ENCODE measurements at regions not wholly inside any gene's neighbourhood (a gene's known extent, or its start where the extent isn't known, plus 50 kb on each side); places are given as distances from the start of the nearest gene placed in this dataset.

DNA sequence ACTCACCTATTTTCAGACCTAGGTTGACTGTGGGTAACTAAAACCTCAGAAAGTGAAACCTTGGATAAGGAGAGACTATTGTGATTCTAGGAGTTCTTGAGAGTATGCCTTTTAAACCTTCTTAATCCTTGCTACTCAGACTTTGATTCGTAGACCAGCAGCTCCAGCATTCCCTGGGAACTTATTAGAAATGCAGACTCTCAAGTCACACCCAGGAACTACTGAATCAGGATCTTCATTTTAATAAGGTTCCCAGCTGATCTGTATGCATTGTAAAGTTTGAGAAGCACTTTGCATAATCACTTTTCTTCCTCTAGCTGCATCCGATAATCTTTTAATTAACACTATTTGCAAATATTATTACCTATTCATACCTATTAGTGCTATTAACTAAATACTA, 480.3 kb upstream of the KCNMB2 start:
- Mint-ChIP-seq H3K36me3 (no peaks in the 10 kb centered on the region), H3K4me3 (no peak overlapping the region), H3K27me3 (no peaks in the 10 kb centered on the region), H3K9me3 (no peaks in the 10 kb centered on the region), H3K27ac (no peak overlapping the region), H3K4me1 (peaks cover 5 to 10% (median 7%) of the 10 kb centered on the region in 4 donors)
- no peak for DNase-seq
- POLR2A ChIA-PET: no interaction called here
- ATAC-seq: no peak

DNA sequence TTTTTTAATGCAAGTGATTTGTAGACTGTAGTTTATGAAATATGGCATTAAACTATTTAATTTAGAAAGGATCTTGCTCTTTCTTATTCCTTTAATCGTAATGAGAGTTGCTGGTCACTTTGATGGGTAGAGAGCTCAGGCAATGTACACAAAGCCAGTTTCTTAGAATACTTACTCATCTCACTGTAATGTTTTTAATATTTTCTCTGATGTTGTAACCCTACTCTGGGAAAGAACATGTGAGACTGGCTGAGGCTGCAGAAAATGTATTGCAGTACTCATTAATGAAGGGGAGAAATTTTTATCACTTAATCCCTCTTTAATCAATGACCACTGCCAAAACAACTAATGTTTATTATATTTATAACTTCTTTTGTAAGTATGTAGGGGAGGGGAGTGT, 479.4 kb upstream of the KCNMB2 start:
- Mint-ChIP-seq H3K4me3 (no peak overlapping the region), H3K27me3 (no peaks in the 10 kb centered on the region), H3K27ac (no peak overlapping the region), H3K9me3 (no peaks in the 10 kb centered on the region), H3K36me3 (no peaks in the 10 kb centered on the region), H3K4me1 (peaks cover 5 to 10% (median 7%) of the 10 kb centered on the region in 4 donors)
- POLR2A ChIA-PET: no interaction called here
- DNase-seq (no peak), ATAC-seq (no peak)

DNA sequence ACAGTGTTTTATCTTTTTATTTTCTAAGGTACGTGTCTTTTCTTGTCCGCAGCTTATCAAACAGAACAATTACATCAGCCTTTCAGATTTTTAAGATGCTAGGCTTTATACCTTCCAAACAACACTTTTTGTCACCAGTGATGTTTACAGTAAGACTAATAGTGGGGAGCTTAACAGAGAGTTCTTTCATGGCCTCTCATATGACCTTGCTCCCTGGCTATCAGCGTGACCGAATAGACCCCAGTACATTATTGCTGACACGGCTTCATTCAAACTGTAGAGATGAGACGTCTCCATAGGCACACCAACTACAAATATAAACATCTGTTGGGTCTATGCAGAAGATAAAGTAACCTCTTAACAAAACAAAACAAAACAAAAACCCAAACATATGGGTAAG, 477.6 kb upstream of the KCNMB2 start:
- no peaks in the 10 kb centered on the region for H3K9me3 Mint-ChIP-seq
- ATAC-seq: no peak

DNA sequence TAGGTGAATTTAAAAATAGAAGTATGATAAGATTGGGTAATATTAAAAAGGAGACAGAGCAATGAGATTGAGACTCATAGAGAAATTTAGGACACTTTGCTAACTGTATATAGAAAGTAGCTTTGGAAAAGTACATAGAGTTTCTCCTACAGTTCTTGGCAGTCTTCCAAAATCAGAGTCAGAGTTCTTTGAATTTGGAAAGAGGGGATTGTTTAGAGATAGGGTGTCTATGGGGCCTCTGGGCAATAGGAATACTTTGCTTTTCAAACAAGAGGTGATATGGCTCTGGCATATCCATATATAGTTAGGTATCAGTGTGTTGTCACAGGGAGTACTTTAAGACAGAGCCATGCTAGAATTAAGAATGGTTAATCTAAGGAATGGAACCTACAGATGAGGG, 477.1 kb upstream of the KCNMB2 start:
- ATAC-seq: no peak

More for the DNA sequence above, 477.6 kb upstream of the KCNMB2 start:
- POLR2A ChIA-PET: no interaction called here
- no peaks in the 10 kb centered on the region for H3K27me3 Mint-ChIP-seq
- H3K36me3 Mint-ChIP-seq: no peaks in the 10 kb centered on the region
- no peak overlapping the region for H3K27ac Mint-ChIP-seq
- H3K4me1 Mint-ChIP-seq: peaks cover 5 to 10% (median 7%) of the 10 kb centered on the region in 4 donors
- H3K4me3 Mint-ChIP-seq: no peak overlapping the region
- DNase-seq: no peak

DNA sequence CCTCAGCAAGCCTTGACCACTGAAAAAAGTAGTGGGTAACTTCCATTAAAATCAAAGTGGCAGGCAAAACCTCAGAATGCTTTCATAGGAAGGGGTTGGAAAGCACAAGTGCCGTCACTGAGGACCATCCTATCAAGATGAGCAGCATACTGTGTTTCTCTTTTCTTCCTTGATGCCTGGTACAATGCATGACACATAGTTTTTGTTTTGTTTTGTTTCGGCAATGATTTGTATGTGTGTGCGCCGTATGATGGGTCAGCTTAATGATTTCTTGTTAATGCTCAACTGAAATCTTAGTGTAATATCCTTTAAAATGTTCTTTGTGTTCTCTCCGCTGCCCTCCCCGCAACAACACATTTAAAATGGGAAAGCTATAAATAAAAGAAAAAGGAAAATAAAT, 476.4 kb upstream of the KCNMB2 start:
- H3K4me3 Mint-ChIP-seq: no peak overlapping the region
- H3K27ac Mint-ChIP-seq: no peak overlapping the region
- ATAC-seq (no peak), DNase-seq (no peak)
- H3K9me3 Mint-ChIP-seq: no peaks in the 10 kb centered on the region
- H3K4me1 Mint-ChIP-seq: peaks cover 0 to 2% (median 0%) of the 10 kb centered on the region in 4 donors
- H3K27me3 Mint-ChIP-seq: no peaks in the 10 kb centered on the region
- H3K36me3 Mint-ChIP-seq: peaks cover 0 to 3% (median 0%) of the 10 kb centered on the region in 3 donors
- POLR2A ChIA-PET: interaction anchor here (0.6 kb wide), 1 partner anchor 307 kb away, joined by 3 read pairs; no protein-coding TSS in a partner anchor

More for the DNA sequence above, 477.1 kb upstream of the KCNMB2 start:
- POLR2A ChIA-PET: no interaction called here
- Mint-ChIP-seq H3K27ac (no peak overlapping the region), H3K27me3 (no peaks in the 10 kb centered on the region), H3K36me3 (no peaks in the 10 kb centered on the region), H3K9me3 (no peaks in the 10 kb centered on the region), H3K4me1 (peaks cover 5 to 9% (median 6%) of the 10 kb centered on the region in 4 donors), H3K4me3 (no peak overlapping the region)
- no peak for DNase-seq

DNA sequence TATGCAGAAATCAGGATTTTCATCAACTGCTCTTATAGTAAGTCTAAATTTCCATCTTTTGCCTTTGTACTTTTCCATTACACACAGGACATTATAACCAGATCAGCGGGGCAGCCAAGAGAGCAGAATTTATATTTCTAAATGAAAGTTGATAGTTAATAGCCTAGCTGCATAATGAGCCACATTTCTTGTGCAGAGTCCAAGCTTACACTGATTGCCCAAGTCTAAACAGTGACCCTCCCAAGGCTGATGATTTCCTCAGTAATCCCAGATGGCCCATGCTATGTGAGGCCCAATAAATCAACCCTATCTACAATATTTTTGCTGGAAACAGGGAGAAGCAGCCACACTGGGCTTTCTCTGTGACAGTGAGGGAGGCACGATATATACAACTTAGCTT, 475.8 kb upstream of the KCNMB2 start:
- H3K36me3 Mint-ChIP-seq: peaks cover 0 to 5% (median 0%) of the 10 kb centered on the region in 3 donors
- no peak overlapping the region for H3K27ac Mint-ChIP-seq
- POLR2A ChIA-PET: interaction anchor here (0.6 kb wide), 1 partner anchor 307 kb away, joined by 3 read pairs; no protein-coding TSS in a partner anchor
- no peaks in the 10 kb centered on the region for H3K9me3 Mint-ChIP-seq
- H3K4me3 Mint-ChIP-seq: no peak overlapping the region
- ATAC-seq (no peak), DNase-seq (no peak)
- H3K27me3 Mint-ChIP-seq: no peaks in the 10 kb centered on the region
- H3K4me1 Mint-ChIP-seq: no peaks in the 10 kb centered on the region

DNA sequence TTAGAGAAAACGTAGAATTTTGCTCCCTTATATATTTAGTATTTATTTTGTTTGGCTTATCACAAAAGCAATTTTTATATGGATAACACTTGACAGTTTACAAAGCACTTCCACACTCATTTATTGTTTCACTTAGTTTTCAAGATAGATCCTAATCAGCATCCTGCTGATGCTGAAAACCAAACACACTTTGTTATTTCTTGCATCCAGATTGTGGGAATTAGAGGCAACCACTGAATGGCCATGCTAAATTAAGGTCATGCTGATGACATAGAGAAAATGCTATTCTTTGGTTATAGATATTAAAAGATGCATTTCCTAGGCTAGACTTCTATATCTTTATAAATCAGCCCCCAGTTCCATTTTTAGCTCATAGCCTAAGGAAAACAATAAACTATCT, 474.1 kb upstream of the KCNMB2 start:
- Mint-ChIP-seq H3K4me1 (no peaks in the 10 kb centered on the region), H3K27ac (no peak overlapping the region), H3K36me3 (peaks cover 0 to 5% (median 3%) of the 10 kb centered on the region in 3 donors), H3K9me3 (no peaks in the 10 kb centered on the region), H3K27me3 (no peaks in the 10 kb centered on the region), H3K4me3 (no peak overlapping the region)
- DNase-seq (no peak), ATAC-seq (no peak)
- POLR2A ChIA-PET: no interaction called here

DNA sequence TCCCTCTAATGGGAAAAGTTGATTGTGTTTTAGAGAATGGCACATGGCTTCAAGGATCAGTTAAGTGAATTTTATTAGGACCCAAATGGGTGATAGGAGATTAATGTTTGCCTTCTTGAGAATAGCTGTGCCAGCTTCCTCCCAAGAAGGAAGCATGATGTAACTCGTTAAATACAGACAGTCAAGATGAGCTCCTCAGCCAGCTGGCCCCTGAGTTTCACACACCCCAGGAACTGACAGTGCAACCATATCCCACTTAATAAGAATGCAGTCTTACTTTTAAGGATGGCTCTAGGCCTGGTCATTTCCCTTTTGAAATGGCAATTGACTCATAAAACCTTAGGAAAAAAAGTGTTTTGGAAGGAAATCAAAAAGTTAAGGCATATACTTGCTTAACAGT, 472.8 kb upstream of the KCNMB2 start:
- Mint-ChIP-seq H3K4me3 (no peak overlapping the region), H3K9me3 (no peaks in the 10 kb centered on the region), H3K27ac (no peak overlapping the region), H3K4me1 (no peaks in the 10 kb centered on the region), H3K36me3 (peaks cover 0 to 5% (median 3%) of the 10 kb centered on the region in 3 donors), H3K27me3 (no peaks in the 10 kb centered on the region)
- DNase-seq: no peak
- POLR2A ChIA-PET: no interaction called here
- ATAC-seq: no peak

DNA sequence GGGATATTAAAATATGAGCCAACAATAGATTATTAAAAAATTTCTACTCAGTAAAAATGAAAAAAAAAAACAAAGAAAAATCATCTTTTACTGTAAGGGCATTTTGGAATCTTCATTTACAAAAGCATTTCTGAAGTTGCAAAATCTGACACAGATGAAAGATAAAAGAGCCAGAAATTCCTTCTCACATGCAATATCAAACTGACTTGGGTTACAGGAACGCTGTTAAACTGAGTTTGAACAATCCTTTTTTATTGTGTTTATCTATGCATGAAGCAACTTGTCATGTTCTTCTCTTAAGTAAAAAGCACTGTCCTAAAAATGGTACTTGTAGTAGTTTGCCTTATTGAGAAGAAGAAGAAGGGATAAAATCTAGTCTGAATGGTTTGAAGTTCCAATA, 468.5 kb upstream of the KCNMB2 start:
- H3K36me3 Mint-ChIP-seq: peaks cover 0 to 5% (median 3%) of the 10 kb centered on the region in 3 donors
- no peak for ATAC-seq
- POLR2A ChIA-PET: no interaction called here

DNA sequence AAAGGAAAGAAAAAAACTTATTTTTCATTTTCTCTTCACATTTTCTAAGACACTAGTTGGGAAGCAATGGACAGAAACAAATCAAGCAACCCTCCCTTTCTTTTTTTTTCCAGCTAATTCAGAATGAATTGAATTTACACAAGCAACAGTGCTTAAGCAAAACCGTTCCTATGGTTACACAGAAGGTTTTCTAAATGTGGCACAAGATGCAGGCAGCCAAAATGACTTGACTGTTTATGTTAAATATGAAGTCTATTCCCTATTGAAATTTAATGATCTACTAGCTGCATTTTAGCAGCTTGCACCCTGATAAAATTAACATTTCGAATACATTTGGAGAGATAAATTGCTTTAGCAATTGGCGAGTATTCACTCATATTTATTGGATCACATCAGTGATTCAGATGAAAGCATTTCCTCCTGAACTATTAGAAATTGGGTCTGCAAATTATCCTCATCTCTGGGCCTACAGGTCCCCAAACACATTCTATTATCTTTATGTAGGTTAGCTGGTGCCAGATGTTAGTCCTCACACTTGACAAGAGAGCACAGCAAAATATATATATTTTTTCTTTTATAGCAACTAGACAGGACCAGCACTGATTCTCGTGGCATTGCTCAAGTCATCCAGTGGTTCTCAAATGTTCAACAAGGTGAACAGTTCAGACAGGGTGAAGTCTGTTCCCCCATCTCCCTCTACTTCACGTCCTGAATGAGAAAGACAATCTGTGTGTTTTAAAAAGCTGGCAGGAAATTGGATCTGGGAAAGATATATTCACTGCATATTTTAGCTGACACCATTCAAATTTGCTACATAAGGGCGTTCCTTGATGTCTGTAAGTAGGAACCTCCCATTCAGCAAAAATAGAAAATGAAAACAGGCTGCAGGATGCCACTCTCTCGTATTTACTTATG, 463.6 kb upstream of the KCNMB2 start:
- Mint-ChIP-seq H3K9me3 (peaks cover 0 to 3% (median 0%) of the 10 kb centered on the region in 9 donors), H3K4me1 (peaks cover 0 to 5% (median 5%) of the 10 kb centered on the region in 4 donors), H3K27me3 (no peaks in the 10 kb centered on the region), H3K36me3 (no peaks in the 10 kb centered on the region), H3K27ac (no peak overlapping the region), H3K4me3 (no peak overlapping the region)
- DNase-seq (no peak), ATAC-seq (no peak)
- POLR2A ChIA-PET: interaction anchor here (0.6 kb wide), 1 partner anchor 661 kb away, joined by 4 read pairs; no protein-coding TSS in a partner anchor

More for the DNA sequence above, 468.5 kb upstream of the KCNMB2 start:
- peaks cover 0 to 3% (median 0%) of the 10 kb centered on the region in 9 donors for H3K9me3 Mint-ChIP-seq
- H3K27me3 Mint-ChIP-seq: no peaks in the 10 kb centered on the region
- no peaks in the 10 kb centered on the region for H3K4me1 Mint-ChIP-seq
- DNase-seq: no peak
- H3K4me3 Mint-ChIP-seq: no peak overlapping the region
- H3K27ac Mint-ChIP-seq: no peak overlapping the region

DNA sequence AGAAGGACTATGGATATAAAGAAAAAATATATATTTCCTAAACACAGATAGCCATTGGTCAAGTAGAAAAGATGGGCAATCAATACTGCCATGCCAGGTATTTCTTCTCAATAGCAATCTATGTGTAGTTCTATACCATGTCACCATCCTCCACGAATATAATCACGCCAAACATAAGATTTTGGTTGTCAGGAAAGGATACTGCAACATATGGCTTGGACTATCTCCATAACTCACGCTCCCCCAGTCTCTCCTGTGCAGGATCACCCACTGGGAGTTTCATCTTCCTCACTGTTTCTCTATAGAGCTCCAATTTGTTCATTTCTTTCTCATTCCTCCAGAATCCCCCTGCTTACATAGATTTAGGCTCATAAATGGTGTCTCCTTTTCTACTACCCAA, 462.9 kb upstream of the KCNMB2 start:
- Mint-ChIP-seq H3K36me3 (no peaks in the 10 kb centered on the region), H3K9me3 (peaks cover 0 to 3% (median 0%) of the 10 kb centered on the region in 9 donors), H3K4me3 (no peak overlapping the region), H3K27ac (no peak overlapping the region), H3K27me3 (no peaks in the 10 kb centered on the region), H3K4me1 (peaks cover 0 to 5% (median 5%) of the 10 kb centered on the region in 4 donors)
- DNase-seq: no peak
- POLR2A ChIA-PET: interaction anchor here (0.6 kb wide), 1 partner anchor 662 kb away, joined by 4 read pairs; no protein-coding TSS in a partner anchor
- no peak for ATAC-seq

DNA sequence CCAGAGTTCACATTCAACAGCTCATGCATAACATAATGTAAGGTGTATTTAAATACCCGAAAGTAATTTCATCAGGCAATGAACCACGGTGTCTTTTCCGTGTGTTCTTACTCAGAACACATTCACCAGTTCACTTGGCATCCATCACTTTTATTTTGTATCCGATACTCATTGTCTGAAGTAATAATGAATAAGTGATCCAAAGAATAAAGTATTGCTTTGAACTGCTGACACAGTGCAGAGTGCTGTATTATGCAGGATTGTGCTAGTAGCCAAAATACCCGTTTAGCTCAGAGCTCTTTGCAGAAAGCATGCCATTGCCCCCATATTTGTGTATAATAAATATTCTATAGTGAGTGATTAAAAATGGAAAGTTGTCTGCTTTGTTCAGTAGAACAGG, 460.9 kb upstream of the KCNMB2 start:
- POLR2A ChIA-PET: no interaction called here
- ATAC-seq: no peak
- Mint-ChIP-seq H3K27ac (no peak overlapping the region), H3K4me3 (no peak overlapping the region), H3K4me1 (peaks cover 2 to 11% (median 10%) of the 10 kb centered on the region in 4 donors), H3K9me3 (no peaks in the 10 kb centered on the region), H3K27me3 (no peaks in the 10 kb centered on the region), H3K36me3 (no peaks in the 10 kb centered on the region)
- no peak for DNase-seq

DNA sequence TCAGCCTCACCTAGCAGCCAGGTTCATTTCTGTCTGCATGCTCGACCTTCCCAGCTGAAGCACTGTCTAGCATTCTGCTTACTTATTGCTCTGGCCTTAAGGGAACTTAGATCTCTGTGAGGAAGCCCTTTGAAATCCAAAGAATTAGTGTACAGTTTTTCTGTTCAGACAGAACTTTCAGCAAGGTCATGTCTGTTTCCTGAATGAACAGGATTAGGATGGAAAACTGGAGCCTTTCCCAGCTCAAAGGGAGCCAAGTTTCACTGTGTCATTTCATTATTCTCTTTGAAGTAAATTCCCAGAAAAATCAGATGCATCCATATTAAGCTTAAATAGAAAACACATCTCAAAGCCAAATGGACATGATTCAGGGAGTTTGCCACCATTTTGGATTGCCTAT, 457.3 kb upstream of the KCNMB2 start:
- Mint-ChIP-seq H3K36me3 (no peaks in the 10 kb centered on the region), H3K27me3 (no peaks in the 10 kb centered on the region), H3K27ac (no peak overlapping the region), H3K4me1 (peaks cover 13 to 29% (median 16%) of the 10 kb centered on the region in 4 donors), H3K4me3 (no peak overlapping the region), H3K9me3 (no peaks in the 10 kb centered on the region)
- ATAC-seq (no peak), DNase-seq (no peak)
- POLR2A ChIA-PET: no interaction called here
